Inflammatory macrophage treated with lipopolysaccharide for 1 hour (primary cell): ENCODE measurements at regions not wholly inside any gene's neighbourhood (a gene's known extent, or its start where the extent isn't known, plus 50 kb on each side); places are given as distances from the start of the nearest gene placed in this dataset.

ENCODE experiments used
- DNase-seq, 2 donors: peaks; one replicate each; pipeline ENCODE4 v3.0.0-alpha.2; 2020 to 2022

DNA sequence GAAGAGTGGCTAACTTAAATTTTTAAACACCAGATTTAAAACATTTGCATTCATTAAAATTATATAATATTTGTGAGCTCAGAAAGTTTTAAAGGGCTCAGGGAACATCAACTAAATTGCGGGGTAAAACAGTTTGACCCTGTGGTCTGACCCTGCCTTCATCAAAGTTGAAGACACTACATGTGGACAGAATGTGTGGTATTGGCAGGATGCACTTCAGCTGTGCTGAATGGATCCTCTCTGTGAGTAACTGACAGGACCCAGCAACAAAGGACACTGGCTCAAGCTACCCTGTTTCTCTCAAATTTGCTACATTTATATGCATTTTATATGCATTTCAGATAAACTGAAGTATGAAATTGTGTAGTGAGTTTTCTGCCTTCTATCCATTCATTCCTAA, 288.5 kb downstream of the ZNF608 start:
- DNase-seq, result no peak

DNA sequence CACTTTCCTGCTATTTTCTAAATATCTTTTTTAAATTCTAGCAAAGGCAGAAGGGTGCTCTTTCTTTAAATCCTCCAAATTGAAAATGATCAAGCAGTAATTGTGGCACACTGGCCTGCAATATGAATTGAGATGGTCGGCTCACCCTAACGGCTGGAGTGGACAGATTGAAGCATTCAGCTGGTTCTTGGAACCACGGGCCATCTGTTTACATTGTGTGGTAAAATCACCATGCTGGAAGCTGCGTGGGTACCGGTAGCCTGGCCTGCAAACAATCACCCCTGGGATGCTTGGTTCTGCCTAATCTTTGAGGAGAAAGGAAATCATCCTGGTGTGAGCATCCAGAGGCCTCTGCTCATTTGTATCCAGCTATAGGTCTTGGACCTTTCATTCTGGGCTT, 289.3 kb downstream of the ZNF608 start:
- no peak for DNase-seq

DNA sequence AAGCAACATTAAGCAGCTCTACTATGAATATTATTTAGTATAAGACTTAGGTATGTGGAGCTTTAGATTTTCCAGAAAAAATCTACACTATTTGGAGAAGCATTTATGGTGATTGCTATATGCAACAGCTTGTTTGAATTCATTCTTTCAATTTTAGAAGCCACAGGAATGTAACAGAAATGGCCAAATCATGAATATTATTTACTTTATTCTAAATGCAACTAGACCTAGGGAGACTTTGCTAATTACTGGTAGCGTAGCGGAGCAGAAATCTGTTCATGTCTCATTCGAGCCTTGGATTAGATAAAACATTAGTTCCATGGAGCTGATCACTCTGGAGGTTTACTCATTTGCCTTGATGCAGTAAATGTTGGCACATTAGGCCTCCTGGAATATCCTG, 290.2 kb downstream of the ZNF608 start:
- DNase-seq, result no peak

DNA sequence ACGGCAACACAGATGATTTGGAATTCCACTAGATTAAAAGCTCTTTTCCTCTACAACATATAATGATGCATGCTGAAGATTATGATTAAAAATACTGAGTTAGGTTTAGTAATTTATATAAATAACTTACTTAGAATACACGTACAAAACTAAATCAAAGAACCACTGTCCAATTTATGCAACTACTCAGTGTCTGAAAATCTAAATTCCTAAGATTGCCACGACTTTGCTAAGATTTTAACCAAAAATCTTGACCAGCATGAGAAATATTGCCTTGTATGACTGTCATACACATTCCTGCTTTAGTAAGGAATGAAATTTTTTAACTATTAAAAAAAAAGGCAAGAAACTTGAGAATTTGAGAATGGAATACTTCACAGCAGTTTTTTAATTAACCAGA, 292.4 kb downstream of the ZNF608 start:
- no peak for DNase-seq

DNA sequence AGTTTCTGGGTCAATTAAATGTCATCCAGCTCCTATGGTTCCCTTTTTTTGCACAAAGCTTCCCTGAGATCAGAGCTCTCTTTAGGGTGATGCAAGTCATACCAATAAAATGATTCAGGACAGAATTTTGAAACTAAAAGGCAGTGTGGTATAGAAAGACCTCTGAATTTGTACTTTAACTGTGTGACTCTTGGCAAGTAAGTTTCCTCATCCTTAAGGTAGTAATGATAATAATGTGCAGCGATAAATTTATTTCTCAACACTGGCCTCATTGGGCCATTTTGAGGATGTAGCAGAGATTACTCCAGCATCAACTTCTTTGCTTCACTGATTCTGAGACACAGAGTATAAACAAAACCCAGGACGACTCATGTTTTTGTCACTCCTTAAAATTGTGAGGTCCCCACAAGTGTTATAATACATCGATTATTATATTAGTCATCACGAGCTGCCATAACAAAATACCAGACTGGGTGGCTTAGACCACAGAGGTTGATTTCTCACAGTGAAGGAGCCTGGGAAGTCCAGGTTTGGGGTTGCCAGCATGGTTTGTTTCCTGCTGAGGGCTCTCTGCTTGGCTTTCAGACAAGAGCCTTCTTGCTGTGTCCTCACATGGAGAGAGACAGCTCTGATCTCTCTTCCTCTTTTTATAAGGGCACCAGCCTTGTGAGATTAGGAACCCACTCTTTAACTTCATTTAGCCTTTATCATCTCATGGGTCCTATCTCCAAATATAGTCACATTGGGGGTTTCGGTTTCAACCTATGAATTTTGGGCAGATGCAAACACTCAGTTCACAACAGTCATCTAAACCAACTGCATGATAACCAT, 293.0 kb downstream of the ZNF608 start:
- DNase-seq, result peak; percentile 1 to 5

DNA sequence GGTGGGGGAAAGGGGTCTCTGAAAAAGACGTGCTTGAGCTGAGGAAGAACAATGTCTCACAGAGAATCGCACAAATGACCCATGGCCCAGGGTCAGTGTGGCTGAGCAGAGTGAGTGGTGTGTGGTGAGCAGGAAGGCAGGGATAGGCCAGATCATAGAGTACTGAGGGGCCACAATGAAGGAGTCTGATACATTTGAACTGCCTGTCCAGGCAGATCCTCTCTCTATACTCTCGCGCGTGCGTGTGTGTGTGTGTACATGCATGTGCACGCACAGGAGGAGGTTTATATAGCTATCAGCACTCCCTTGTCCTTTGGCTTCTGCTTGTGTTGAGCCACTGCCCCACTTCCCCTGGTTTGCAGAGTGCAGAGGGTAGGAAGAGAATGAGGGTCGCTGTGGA, 294.0 kb downstream of the ZNF608 start:
- DNase-seq, result no peak

DNA sequence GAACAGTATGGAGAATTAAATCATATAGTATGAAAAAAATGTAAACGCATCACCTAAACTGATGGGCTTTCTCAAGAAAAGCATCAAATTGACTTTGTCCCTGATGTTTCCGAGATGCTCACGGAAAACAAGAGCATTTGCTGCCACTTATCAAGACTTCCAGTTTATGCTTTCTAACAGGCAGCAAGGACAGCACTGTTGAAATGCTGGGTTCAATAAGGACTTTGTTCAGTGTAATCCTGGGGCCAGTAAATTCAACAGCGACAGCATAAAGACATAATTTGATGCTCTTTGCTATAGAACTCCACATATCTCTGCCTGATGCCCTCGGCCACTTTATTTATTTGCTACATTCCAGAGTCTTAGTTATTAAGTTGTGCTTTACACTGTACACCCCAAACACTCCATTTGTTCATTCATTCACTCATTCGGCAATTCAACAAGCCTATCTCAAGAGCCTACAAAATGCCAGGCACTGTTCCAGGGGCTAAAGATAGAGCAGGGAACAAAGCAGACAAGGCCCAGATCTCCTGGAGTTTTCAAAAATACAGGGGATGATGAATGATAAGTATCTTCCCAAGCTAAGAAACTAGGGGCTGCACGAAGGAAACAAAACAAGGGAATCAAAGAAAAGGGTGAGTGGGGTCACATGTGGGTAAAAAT, 294.6 kb downstream of the ZNF608 start:
- DNase-seq, result no peak

DNA sequence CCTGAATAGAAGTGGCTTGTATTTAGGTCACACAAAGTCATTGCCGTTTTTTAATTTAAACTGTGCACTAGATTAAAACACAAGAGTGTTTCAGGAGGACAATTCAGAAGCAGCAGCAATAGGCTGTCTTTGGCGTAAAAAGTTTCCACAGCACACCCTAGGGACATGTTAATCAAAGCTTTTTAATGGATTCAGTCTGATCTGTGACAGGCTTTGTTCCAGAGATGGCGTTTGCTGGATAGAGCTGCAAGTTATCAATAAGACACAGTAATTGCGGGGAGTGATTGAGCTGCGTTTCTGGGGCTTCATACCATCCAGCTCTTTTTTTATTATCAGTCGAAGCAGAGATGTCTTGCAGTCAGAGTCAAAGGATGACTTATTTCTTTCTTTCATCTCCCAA, 300.3 kb downstream of the ZNF608 start:
- no peak for DNase-seq

DNA sequence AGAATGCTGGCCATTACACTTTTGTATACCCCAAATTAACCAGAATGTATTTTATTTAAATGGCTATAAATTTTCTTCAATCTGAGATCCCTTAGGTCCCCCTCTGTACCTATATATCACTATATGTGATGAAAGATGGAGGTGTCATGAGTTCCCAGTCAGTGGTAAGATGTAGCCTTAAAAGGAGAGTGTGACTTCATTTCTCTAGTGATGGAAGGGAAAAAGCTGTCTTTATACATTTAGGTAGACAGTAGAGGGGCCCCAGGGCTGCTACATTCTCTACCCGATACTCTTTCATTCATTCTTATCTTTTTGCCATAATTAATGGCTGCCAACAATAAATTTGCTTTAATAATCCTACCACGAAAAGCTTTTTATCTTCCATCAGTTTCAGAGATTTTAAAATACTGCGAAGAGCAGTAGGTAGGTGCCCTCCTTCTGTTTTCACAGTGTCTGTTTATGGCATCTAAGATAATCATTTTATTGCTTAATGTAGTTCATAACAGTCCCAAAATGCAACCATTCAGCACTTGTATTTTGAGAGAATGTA, 301.3 kb downstream of the ZNF608 start:
- no peak for DNase-seq

DNA sequence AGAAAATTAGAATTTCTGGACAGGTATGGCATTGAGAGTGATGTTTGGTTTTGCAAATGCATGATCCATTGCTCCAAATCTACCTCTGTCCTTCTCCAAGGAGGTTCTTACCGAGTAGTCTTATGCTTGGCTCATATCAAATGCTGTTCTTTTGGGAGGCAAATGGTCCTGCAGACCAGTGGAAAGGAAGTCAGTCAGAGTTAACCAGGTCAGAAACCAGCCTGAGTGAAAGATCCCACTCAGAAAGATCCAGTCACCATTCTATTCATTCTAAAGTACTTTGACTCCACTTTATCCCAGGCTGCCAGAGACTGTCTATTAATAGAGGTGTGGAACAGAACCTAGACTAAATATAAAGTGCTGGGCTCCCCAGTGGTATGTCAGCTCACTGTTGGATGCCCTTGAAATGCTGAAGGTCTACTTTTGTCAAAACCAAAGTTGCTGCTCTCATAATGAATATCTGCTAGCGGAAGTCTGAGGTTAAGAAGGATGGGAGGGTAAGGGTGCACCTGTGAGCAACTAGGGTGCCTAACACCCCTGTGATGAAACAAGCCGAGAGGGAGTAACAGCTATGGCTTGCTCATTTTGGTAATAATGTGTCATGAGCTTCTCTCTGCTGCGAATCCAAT, 302.2 kb downstream of the ZNF608 start:
- no peak for DNase-seq

DNA sequence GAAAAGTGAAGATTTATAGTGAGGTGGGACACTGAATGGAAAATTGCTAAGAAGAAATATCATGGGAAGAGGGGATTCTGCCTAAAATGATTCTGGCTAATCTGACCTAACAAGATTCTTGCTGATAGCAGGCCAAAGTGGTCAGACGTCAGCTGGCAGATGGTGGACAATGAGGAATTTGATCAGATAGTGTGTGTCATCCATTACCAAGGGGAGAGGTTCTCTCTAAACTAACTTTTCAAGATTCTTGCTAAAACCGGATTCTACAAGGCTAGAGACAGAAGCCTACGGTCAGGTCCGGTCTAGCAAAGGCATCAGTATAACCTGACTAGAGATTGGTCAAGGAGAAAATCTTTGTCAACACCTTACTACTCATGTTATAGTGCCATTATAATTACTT, 306.0 kb downstream of the ZNF608 start:
- no peak for DNase-seq

DNA sequence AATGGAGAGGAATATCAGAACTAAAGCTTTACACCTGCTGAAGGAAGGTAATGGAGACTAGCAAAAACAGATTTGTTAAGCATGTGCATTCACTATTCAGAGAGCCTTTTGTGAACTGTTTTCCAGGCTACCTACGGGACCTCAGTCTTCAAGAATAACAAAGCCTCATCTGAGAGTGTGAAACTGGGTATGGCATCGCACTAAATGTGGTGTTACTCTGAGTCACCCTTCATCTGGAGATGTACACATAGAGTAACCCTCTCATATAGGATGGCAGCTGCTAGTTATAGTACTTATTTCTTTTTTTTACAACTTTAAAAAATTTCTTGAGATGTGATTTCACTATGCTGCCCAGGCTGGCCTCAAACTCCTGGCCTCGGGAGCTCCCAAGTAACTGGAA, 306.8 kb downstream of the ZNF608 start:
- DNase-seq, result no peak

DNA sequence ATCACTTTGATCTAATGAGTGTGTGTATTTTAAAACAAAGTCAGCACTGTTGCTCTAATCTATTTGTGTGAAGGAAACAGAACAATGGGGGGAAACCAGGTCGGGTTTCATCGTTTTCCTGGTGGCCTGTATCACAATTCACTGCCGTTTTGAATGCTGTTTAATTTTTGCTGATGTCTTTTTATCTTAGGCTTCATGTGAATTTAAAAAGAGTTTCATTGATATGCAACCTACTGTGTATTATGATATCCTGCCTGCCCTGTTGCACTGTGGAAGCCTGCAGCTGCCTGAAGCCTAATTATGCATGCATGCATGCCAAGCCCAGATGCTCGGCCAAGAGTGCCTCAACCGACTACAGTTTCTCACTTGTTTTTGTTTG, 307.5 kb downstream of the ZNF608 start:
- no peak for DNase-seq

DNA sequence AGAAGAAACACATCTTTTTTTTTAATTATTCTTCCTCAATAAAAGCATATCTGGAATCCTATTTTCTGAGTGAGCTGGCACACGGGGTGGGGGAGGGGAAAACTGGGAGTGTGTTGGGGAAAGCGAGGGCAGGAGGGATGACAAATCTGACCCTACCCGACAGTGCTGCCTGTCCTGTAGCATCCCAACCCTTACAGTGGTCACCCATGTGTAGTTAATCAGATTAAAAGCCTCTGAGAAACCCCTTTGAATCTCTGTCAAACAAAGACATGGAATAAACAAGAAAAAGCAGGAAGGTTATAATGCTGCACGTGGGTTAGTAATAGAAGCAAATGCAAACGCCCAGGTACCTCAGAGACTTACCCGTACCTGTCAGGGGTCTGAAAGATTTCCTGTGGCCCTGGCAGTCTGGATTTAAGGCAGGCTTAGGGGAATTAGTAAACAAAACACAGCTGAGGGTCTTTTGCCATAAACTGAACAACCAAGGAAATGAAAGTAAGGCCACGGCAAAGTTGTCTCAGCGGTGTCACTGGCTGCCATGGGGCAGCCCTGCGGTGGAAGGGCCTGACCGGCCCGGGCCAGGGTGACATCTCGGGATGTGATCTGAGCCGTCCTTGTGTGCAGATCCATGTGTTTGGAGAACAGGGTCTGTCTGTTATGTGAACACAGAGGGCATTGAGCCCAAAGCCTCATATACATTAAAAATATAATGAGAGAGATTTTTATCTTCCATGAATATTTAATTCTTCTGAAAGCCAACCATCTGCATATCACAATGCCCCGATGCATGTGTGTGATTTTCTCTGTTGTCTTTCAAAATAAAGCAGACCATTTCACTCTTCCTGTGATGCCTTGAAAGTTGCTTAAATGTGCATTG, 308.2 kb downstream of the ZNF608 start:
- no peak for DNase-seq

DNA sequence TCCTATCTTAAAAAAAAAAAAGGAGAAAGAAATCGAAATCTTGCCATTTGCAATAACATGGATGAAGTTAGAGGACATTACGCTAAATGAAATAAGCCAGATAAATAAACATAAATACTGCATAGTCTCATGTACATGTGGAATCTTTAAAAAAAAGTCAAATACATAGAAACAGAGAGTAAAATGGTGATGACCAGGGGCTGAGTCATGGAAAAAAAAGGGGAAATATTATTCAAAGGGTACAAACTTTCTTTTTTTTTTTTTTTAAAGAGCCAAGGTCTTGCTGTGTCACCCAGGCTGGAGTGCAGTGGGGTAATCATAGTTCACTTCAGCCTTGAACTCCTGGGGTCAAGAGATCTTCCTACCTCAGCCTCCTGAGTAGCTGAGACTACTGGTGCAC, 310.1 kb downstream of the ZNF608 start:
- no peak for DNase-seq

DNA sequence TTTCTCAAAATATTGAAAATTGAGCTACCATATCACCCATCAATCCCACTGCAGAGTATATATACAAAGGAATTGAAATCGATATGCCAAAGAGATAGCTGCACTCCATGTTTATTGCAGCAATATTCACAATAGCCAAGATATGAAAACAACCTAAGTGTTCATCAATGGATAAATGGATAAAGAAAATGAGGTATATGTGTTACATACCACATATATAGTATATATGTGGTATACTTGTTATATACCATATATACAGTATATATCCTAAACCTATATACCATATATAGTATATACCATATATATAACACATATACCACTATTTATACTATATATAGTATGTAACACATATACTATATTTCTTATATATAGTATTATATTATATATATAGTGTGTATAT, 313.3 kb downstream of the ZNF608 start:
- no peak for DNase-seq

DNA sequence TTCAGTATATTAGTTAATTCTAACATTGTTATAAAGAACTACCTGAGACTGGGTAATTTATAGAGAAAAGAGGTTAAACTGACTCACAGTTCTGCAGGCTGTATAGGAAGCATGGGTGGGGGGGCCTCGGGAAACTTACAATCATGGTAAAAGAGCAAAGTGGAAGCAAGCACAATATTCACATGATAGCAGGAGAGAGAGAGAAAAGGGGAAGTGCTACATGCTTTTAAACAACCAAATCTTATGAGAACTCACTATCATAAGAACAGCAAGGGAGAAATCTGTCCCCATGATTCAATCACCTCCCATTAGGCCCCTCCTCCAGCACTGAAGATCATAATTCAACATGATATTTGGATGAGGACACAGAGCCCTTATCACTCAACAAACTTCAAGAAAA, 324.9 kb downstream of the ZNF608 start:
- no peak for DNase-seq

DNA sequence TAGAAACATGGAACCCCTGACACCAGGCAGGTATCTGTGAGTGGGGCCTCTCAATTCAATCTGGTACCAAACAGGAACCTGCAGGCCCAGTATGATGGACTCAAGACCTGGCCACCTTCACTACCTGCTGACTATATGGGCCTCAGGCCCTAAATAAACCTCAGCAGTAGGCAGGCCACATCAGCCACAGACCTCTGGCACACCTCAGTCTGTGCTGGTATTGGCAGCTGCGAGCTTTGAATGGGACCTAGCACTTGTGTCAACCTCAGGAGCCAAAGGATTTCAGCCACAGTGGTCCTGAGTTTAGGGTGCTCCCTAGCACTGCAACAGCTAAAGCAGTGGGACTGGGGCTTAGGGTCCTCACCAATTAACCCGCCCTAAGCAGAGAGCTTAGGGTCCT, 325.5 kb downstream of the ZNF608 start:
- DNase-seq, result no peak

DNA sequence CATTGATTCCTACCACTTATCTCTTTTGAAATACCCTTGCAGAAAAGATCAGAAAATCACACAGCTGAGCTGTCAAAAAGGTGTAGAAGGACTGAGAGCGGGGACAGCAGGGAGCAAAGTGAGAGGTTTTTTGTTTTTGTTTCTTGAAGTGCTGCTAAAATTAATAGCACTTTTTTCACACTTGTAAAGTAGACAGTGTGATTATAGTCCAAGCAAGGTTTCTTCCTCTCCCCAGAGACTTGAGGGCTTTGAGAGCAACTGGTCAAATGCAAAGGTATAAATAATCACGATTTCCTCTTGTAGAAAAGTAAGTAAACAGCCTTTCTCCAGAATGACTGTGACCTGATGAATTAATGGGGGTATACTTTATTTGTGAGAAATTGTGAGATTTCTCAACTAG, 326.9 kb downstream of the ZNF608 start:
- no peak for DNase-seq

DNA sequence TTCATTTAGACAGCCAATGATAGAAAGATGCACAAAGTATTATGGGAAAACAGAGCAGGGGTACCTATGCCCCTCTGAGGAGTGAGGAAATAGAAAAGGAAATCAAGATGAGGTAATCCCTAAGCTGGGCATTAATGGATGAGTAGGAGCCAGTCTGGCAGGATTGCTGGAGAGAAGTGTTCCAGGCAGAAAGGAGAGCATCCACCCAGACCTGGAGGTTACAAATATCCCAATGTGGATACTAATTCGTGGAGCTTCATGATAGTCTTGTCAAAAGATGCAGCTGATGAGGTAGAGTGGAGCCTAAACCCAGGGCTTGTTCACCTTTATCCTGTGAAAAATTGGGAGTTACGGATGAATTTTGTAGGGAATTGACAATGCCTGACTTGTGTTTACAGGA, 328.0 kb downstream of the ZNF608 start:
- no peak for DNase-seq

DNA sequence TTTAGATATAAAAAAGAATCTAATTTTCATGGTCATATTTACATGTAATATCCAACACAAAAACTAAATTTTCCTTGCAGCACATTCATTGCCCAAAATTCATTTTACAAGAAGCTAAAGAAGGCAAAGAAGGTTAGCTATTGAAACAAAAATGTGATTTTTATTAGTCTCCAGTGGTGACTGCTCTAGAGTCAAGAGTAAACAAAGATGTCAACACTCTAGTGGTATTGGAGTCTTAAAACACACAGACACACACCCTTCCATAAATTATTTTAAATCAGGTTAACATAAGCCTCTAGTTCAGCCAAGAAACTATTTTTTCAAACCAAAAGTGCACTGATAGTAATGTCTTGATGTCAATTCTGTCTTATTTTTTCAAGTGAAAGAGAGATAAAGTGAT, 329.2 kb downstream of the ZNF608 start:
- DNase-seq, result no peak

DNA sequence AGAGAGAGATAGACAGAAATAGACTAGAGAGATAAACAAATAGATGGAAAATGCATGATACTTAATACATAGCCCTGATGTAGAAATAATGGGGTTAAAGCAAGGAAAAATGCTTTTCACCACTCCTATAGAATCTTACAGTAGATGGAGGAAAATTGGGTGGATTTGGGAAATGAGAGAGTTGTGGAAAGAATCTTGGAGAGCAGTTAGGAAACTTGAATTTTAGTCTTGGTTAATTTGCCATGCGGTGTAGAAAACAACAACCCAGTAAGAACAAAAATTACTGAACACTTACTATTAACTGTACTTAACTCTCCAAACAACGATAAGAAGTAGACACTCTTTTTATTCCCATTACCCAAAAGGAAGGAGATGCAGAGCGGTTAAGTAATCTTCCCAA, 329.8 kb downstream of the ZNF608 start:
- no peak for DNase-seq

DNA sequence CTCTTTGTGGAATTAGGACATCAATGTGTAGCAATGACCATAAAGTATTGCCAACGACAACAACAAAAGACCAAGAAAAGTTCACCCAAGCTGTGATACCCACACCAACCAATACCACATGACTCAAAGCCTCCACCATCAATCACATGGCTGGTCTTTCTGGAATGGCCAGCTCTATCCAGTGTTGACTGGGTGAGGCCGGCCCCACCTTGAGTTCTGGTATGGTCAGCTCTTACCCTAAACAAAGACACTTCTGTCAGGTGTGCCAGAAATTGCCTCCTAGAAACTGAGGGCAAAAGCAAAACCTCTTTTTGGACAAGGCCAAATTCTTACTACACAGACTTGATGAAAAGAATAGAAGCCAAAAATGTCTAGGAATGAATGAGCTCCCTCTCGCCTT, 331.5 kb downstream of the ZNF608 start:
- DNase-seq, result no peak
